ENCODE measurements at regions not wholly inside any gene's neighbourhood (a gene's known extent, or its start where the extent isn't known, plus 50 kb on each side); places are given as distances from the start of the nearest gene placed in this dataset.

GRCh38 chr3:117261983-117262421, 552.4 kb downstream of the TUSC7 start:
- TF ChIP-seq POLR2A (IDR thresholded peaks at IDR 0.05) (no peak), EP300 (IDR thresholded peaks at IDR 0.05) (no peak), CTCF (IDR thresholded peaks at IDR 0.05) (no peak), POLR2AphosphoS5 (IDR thresholded peaks at IDR 0.05) (no peak)
- Histone ChIP-seq H3K27ac (no peak overlapping the region), H3K4me3 (no peak overlapping the region), H3K9me3 (no peaks in the 10 kb centered on the region), H3K4me1 (no peaks in the 10 kb centered on the region), H3K36me3 (no peaks in the 10 kb centered on the region), H3K27me3 (no peaks in the 10 kb centered on the region)
- 25 to 66% methylated on average over 2 of the region's 2 CpGs for WGBS, 2 donors (ENCODE audit: low coverage in 1 of 2)
- ATAC-seq = no peak

GRCh38 chr3:117263270-117263669, 553.7 kb downstream of the TUSC7 start:
- H3K27me3 ChIP-seq = no peaks in the 10 kb centered on the region

GRCh38 chr3:117263745-117264144, 554.2 kb downstream of the TUSC7 start:
- H3K9me3 ChIP-seq = no peaks in the 10 kb centered on the region
- H3K4me3 ChIP-seq = no peak overlapping the region
- no peaks in the 10 kb centered on the region for H3K36me3 ChIP-seq
- no peak for ATAC-seq
- no peak for TF ChIP-seq CTCF (IDR thresholded peaks at IDR 0.05)
- TF ChIP-seq EP300 (IDR thresholded peaks at IDR 0.05) = no peak
- no peak for TF ChIP-seq POLR2AphosphoS5 (IDR thresholded peaks at IDR 0.05)
- TF ChIP-seq POLR2A (IDR thresholded peaks at IDR 0.05) = no peak
- H3K27me3 ChIP-seq = no peaks in the 10 kb centered on the region
- no peak overlapping the region for H3K27ac ChIP-seq
- no peaks in the 10 kb centered on the region for H3K4me1 ChIP-seq
- WGBS, 2 donors (ENCODE audit: low coverage in 1 of 2) = 45 to 60% methylated on average over 1 of the region's 1 CpG

More at GRCh38 chr3:117263270-117263669, 553.7 kb downstream of the TUSC7 start:
- TF ChIP-seq POLR2A (IDR thresholded peaks at IDR 0.05) (no peak), CTCF (IDR thresholded peaks at IDR 0.05) (no peak), EP300 (IDR thresholded peaks at IDR 0.05) (no peak), POLR2AphosphoS5 (IDR thresholded peaks at IDR 0.05) (no peak)
- H3K36me3 ChIP-seq = no peaks in the 10 kb centered on the region
- H3K4me1 ChIP-seq = no peaks in the 10 kb centered on the region
- WGBS, 2 donors (ENCODE audit: low coverage in 1 of 2) = 53 to 63% methylated on average over 3 of the region's 3 CpGs
- no peak for ATAC-seq
- no peaks in the 10 kb centered on the region for H3K9me3 ChIP-seq
- no peak overlapping the region for H3K4me3 ChIP-seq
- no peak overlapping the region for H3K27ac ChIP-seq

- ATAC-seq = no peak
- Histone ChIP-seq H3K36me3 (no peaks in the 10 kb centered on the region), H3K4me3 (no peak overlapping the region), H3K27me3 (no peaks in the 10 kb centered on the region), H3K27ac (no peak overlapping the region), H3K9me3 (no peaks in the 10 kb centered on the region), H3K4me1 (no peaks in the 10 kb centered on the region)
- TF ChIP-seq POLR2AphosphoS5 (IDR thresholded peaks at IDR 0.05) (no peak), POLR2A (IDR thresholded peaks at IDR 0.05) (no peak), EP300 (IDR thresholded peaks at IDR 0.05) (no peak), CTCF (IDR thresholded peaks at IDR 0.05) (no peak)
- 71 to 96% methylated on average over 2 of the region's 2 CpGs for WGBS, 2 donors (ENCODE audit: low coverage in 1 of 2)
These were observed 554.8 kb downstream of the TUSC7 start for GRCh38 chr3:117264204-117264994.

- Histone ChIP-seq H3K9me3 (no peaks in the 10 kb centered on the region), H3K27me3 (no peaks in the 10 kb centered on the region), H3K4me3 (no peak overlapping the region), H3K36me3 (no peaks in the 10 kb centered on the region), H3K27ac (no peak overlapping the region), H3K4me1 (no peaks in the 10 kb centered on the region)
- no peak for TF ChIP-seq POLR2A (IDR thresholded peaks at IDR 0.05)
- TF ChIP-seq POLR2AphosphoS5 (IDR thresholded peaks at IDR 0.05) = no peak
- TF ChIP-seq CTCF (IDR thresholded peaks at IDR 0.05) = no peak
- no peak for TF ChIP-seq EP300 (IDR thresholded peaks at IDR 0.05)
- no peak for ATAC-seq
These were observed 557.2 kb downstream of the TUSC7 start for GRCh38 chr3:117266806-117267205.
